ENCODE measurements at regions not wholly inside any gene's neighbourhood (a gene's known extent, or its start where the extent isn't known, plus 50 kb on each side); places are given as distances from the start of the nearest gene placed in this dataset.

DNA sequence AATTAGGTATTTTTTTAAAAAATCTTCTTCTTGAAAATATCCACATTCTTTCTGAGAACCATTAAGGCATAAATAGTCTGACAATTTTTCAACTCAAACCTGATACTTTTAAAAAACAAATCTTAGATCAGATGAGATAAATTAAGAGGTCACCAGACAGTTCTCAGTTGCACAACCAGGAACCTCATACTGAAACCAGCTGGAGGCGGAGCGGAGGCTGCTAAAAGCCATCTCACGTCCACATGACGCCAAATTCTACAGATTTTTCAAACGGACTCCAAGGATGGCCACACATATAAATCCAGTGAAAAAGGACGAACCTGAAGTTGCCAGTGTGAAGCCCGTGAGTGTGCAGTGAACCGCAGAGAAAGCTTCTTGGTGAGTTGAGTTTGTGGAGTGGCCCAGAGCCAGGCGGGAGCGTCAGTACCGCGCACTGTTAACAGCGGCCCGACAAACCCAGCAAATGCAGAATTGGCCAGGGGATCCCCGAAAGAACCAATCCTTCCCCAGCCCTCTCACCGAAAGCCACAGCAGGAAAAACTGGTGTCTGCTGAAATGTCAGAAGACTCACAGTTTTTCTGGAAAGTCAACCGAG is 53.1 kb upstream of the BBS5 start:
- CTCF ChIA-PET, result no interaction called here
- Histone ChIP-seq H3K9me3 (replicated peaks; ENCODE audit: control insufficient read depth, insufficient read depth, low read length) (no peaks in the 10 kb centered on the region), H3K9ac (replicated peaks; ENCODE audit: extremely low read depth, insufficient read depth, low read length) (no peak overlapping the region), H3K27ac (ENCODE audit: insufficient read depth, low read depth, low read length) (no peak overlapping the region), H3K27me3 (ENCODE audit: control insufficient read depth in 2 of 2, insufficient read depth in 2 of 2, low read length in 2 of 2) (peaks cover 2% of the 10 kb centered on the region in 2 experiments), H3K79me2 (ENCODE audit: control insufficient read depth, insufficient read depth, low read length) (no peaks in the 10 kb centered on the region), H2AFZ (ENCODE audit: low read depth, low read length) (no peak overlapping the region), H3K4me1 (ENCODE audit: control insufficient read depth, extremely low read depth, insufficient read depth, low read length) (no peaks in the 10 kb centered on the region), H3K36me3 (ENCODE audit: control insufficient read depth in 2 of 2, extremely low read depth in 1 of 2, insufficient read depth in 2 of 2, low read length in 2 of 2) (no peaks in the 10 kb centered on the region), H3K4me2 (ENCODE audit: insufficient read depth, low read length) (no peak overlapping the region), H4K20me1 (replicated peaks; ENCODE audit: control insufficient read depth, extremely low read depth, insufficient read depth, low read length) (no peaks in the 10 kb centered on the region), H3K4me3 (replicated peaks in 1 of 3; ENCODE audit: insufficient read depth in 1 of 3, low read depth in 1 of 3, low read length in 3 of 3) (no peak overlapping the region), H3K9me1 (replicated peaks; ENCODE audit: control insufficient read depth, extremely low read depth, insufficient read depth, low read length) (no peaks in the 10 kb centered on the region)
- intact Hi-C loops (cut with micrococcal nuclease) (no loop called here), dilution Hi-C loops (cut with MboI; ENCODE audit: extremely low pct_ligation_motif_present, low sequenced_read_pairs) (no loop called here)
- POLR2A ChIA-PET, result no interaction called here
- BruUV-seq (replicated peaks), result no TSS peak
- FAIRE-seq, result no peak
- TF ChIP-seq CTCF (IDR thresholded peaks at IDR 0.05; ENCODE audit: extremely low read depth in 1 of 2, insufficient read depth in 1 of 2, low read depth in 1 of 2, low read length in 2 of 2) (no peak), GATA2 (IDR thresholded peaks at IDR 0.05; ENCODE audit: insufficient read depth, insufficient read length, low read depth, low read length) (no peak), POLR2A (IDR thresholded peaks at IDR 0.05; ENCODE audit: low read depth, low read length) (no peak), FOS (IDR thresholded peaks at IDR 0.05; ENCODE audit: borderline replicate concordance, insufficient read depth, low read length) (no peak), POLR2AphosphoS5 (IDR thresholded peaks at IDR 0.05; ENCODE audit: insufficient read depth, low read depth, low read length) (no peak), MYC (IDR thresholded peaks at IDR 0.05; ENCODE audit: low read depth, low read length) (no peak), JUN (IDR thresholded peaks at IDR 0.05; ENCODE audit: borderline replicate concordance, insufficient read depth, insufficient read length, low read depth) (no peak), EZH2 (IDR thresholded peaks at IDR 0.05; ENCODE audit: borderline replicate concordance, low read depth, low read length, severe bottlenecking) (no peak)
- TF ChIP-seq, protein P1, sequence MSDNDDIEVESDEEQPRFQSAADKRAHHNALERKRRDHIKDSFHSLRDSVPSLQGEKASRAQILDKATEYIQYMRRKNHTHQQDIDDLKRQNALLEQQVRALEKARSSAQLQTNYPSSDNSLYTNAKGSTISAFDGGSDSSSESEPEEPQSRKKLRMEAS (IDR thresholded peaks at IDR 0.05; ENCODE audit: insufficient read depth, insufficient read length), result no peak
- DNase-seq (ENCODE audit: low read depth, low spot score), result no peak

Data from endothelial cell of umbilical vein (primary cell).